Right ventricle myocardium inferior (tissue), 1 donor: ENCODE measurements at regions not wholly inside any gene's neighbourhood (a gene's known extent, or its start where the extent isn't known, plus 50 kb on each side); places are given as distances from the start of the nearest gene placed in this dataset.

Source experiments
- ATAC-seq: fragments of 200-7000 bp; cut with Tn5 transposase; one replicate; pipeline ENCODE4 v1.9.1; 2020; ENCODE audit warnings: mild to moderate bottlenecking, moderate library complexity
- DNase-seq: peaks from one replicate; pipeline ENCODE4 v3.0.0; 2021; ENCODE audit errors: missing footprints
- intact Hi-C: fragments of 100-400 bp; cut with DNase I; formaldehyde crosslinking; loops from one replicate; pipeline ENCODE4 v1.11.0; 2022
- donor health status: DM: no; HTN: yes; CAD: no; lungs with severe emphysema.

- no peak for DNase-seq
- intact Hi-C loops, result no loop called here
- no peak for ATAC-seq
These were observed 284.7 kb downstream of the SMARCA2 start for GRCh38 chr9:2299843-2300205.

- DNase-seq (no peak), ATAC-seq (no peak)
- intact Hi-C loops, result no loop called here
These were observed 285.2 kb downstream of the SMARCA2 start for GRCh38 chr9:2300325-2300724.

- DNase-seq, result no peak
- ATAC-seq, result no peak
- intact Hi-C loops, result no loop called here
These were observed 287.5 kb downstream of the SMARCA2 start for GRCh38 chr9:2302606-2303005.

- intact Hi-C loops, result no loop called here
- DNase-seq (no peak), ATAC-seq (no peak)
These were observed 287.9 kb downstream of the SMARCA2 start for GRCh38 chr9:2303056-2303455.

- intact Hi-C loops, result no loop called here
- no peak for ATAC-seq
- no peak for DNase-seq
These were observed 292.3 kb downstream of the SMARCA2 start for GRCh38 chr9:2307480-2307879.

- no peak for DNase-seq
- intact Hi-C loops, result no loop called here
- no peak for ATAC-seq
These were observed 296.8 kb downstream of the SMARCA2 start for GRCh38 chr9:2311920-2312319.

GRCh38 chr9:2313512-2313911 is 298.4 kb downstream of the SMARCA2 start:
- DNase-seq (no peak), ATAC-seq (no peak)
- intact Hi-C loops, result no loop called here

GRCh38 chr9:2317591-2317990 is 302.4 kb downstream of the SMARCA2 start:
- intact Hi-C loops, result no loop called here
- DNase-seq (no peak), ATAC-seq (no peak)

- ATAC-seq (no peak), DNase-seq (no peak)
- intact Hi-C loops, result no loop called here
These were observed 302.2 kb upstream of the VLDLR start for GRCh38 chr9:2319421-2319820.

GRCh38 chr9:2320114-2320513 is 301.5 kb upstream of the VLDLR start:
- intact Hi-C loops, result loop anchor here (10.0 kb wide), 1 partner anchor 405 kb away; no protein-coding TSS in a partner anchor
- ATAC-seq, result no peak
- no peak for DNase-seq

GRCh38 chr9:2320632-2321031 is 301.0 kb upstream of the VLDLR start:
- intact Hi-C loops, result loop anchor here (10.0 kb wide), 1 partner anchor 404 kb away; no protein-coding TSS in a partner anchor
- ATAC-seq, result no peak
- no peak for DNase-seq

- ATAC-seq, result peak; percentile 37
- no peak for DNase-seq
- intact Hi-C loops, result loop anchor here (10.0 kb wide), 1 partner anchor 403 kb away; no protein-coding TSS in a partner anchor
These were observed 300.0 kb upstream of the VLDLR start for GRCh38 chr9:2321523-2322148.

- ATAC-seq (no peak), DNase-seq (no peak)
- intact Hi-C loops, result loop anchor here (10.0 kb wide), 1 partner anchor 400 kb away; no protein-coding TSS in a partner anchor
These were observed 296.8 kb upstream of the VLDLR start for GRCh38 chr9:2324742-2325141.

GRCh38 chr9:2332663-2333062 is 288.9 kb upstream of the VLDLR start:
- ATAC-seq (no peak), DNase-seq (no peak)
- intact Hi-C loops, result no loop called here

- ATAC-seq (peak; percentile 42), DNase-seq (no peak)
- intact Hi-C loops, result no loop called here
These were observed 286.3 kb upstream of the VLDLR start for GRCh38 chr9:2335260-2335659.

GRCh38 chr9:2336055-2336454 is 285.5 kb upstream of the VLDLR start:
- no peak for ATAC-seq
- intact Hi-C loops, result no loop called here
- no peak for DNase-seq

GRCh38 chr9:2337131-2337530 is 284.5 kb upstream of the VLDLR start:
- no peak for ATAC-seq
- no peak for DNase-seq
- intact Hi-C loops, result no loop called here

GRCh38 chr9:2337627-2338026 is 284.0 kb upstream of the VLDLR start:
- DNase-seq (no peak), ATAC-seq (peak; percentile 87)
- intact Hi-C loops, result no loop called here

GRCh38 chr9:2338777-2339365 is 282.7 kb upstream of the VLDLR start:
- no peak for ATAC-seq
- intact Hi-C loops, result no loop called here
- no peak for DNase-seq

GRCh38 chr9:2339416-2339815 is 282.2 kb upstream of the VLDLR start:
- DNase-seq (no peak), ATAC-seq (no peak)
- intact Hi-C loops, result no loop called here
